Endothelial cell of umbilical vein (primary cell): ENCODE measurements at regions not wholly inside any gene's neighbourhood (a gene's known extent, or its start where the extent isn't known, plus 50 kb on each side); places are given as distances from the start of the nearest gene placed in this dataset.

Experiments
- BruUV-seq: library from RNA; stranded (reverse); fragments of 400-500 nt; replicated peaks from 2 replicates; lab custom pipeline; 2021; lab: Mats Ljungman, UMichigan
- CTCF ChIA-PET: fragments of 300-600, 350-600 bp; sonication (Branson Sonifier 250); formaldehyde crosslinking; loops from one replicate; lab custom pipeline; 2021; ENCODE audit warnings: antibody characterized with exemption, inconsistent platforms; lab: Charles Lee
- POLR2A ChIA-PET: fragments of 300-600, 350-600 bp; sonication (Branson Sonifier 250); formaldehyde crosslinking; loops from one replicate; lab custom pipeline; 2021; ENCODE audit warnings: antibody characterized with exemption, inconsistent platforms; lab: Charles Lee
- DNase-seq: peaks from one replicate; pipeline ENCODE4 v3.0.0-alpha.2; 2011; ENCODE audit warnings: low read depth, low spot score
- FAIRE-seq: peaks from 2 replicates; lab custom pipeline; 2011; peaks lifted over from hg19 to GRCh38; lab: Jason Lieb, UNC
- H2AFZ ChIP-seq: 2 replicates; pipeline ENCODE4 v1.6.0; 2012; ENCODE audit warnings: low read depth, low read length, control low read depth, inconsistent platforms
- H3K27ac ChIP-seq: 2 replicates; pipeline ENCODE4 v1.5.1; 2011; ENCODE audit warnings: low read depth, mild to moderate bottlenecking, control low read depth, low read length, moderate library complexity; ENCODE audit not compliant: insufficient read depth
- H3K27me3 ChIP-seq, 2 experiments: 2 replicates each; pipeline versions ENCODE4 v1.6.0 to v1.6.1; 2011; ENCODE audit warnings: low read length in 2 of 2, mixed read lengths in 1 of 2; ENCODE audit not compliant: control insufficient read depth in 2 of 2, insufficient read depth in 2 of 2
- H3K36me3 ChIP-seq, 2 experiments: 2 replicates in 1 of 2; 3 replicates in 1 of 2; pipeline ENCODE4 v1.5.1; 2011; ENCODE audit warnings: low read length in 2 of 2, mild to moderate bottlenecking in 1 of 2, moderate library complexity in 1 of 2; ENCODE audit not compliant: control insufficient read depth in 2 of 2, insufficient read depth in 2 of 2; ENCODE audit errors: extremely low read depth in 1 of 2
- H3K4me1 ChIP-seq: 3 replicates; pipeline ENCODE4 v1.5.1; 2011; ENCODE audit warnings: mild to moderate bottlenecking, low read length; ENCODE audit not compliant: control insufficient read depth, insufficient read depth; ENCODE audit errors: extremely low read depth
- H3K4me2 ChIP-seq: 2 replicates; pipeline ENCODE4 v1.6.1; 2011; ENCODE audit warnings: low read length, control low read depth, mixed read lengths; ENCODE audit not compliant: insufficient read depth
- H3K4me3 ChIP-seq, 3 experiments: fragments of 200-600 bp in 1 of 3; sonication (generic), shearing (Covaris generic) in 1 of 3; replicated peaks in 1 of 3; 2 replicates each; pipeline ENCODE4 v1.5.1; 2011 to 2016; ENCODE audit warnings: control low read depth in 3 of 3, low read length in 3 of 3, mild to moderate bottlenecking in 2 of 3, inconsistent platforms in 1 of 3, low read depth in 1 of 3, moderate library complexity in 1 of 3; ENCODE audit not compliant: insufficient read depth in 1 of 3
- H3K79me2 ChIP-seq: 2 replicates; pipeline ENCODE4 v1.6.0; 2012; ENCODE audit warnings: low read length, inconsistent platforms; ENCODE audit not compliant: control insufficient read depth, insufficient read depth
- H3K9ac ChIP-seq: replicated peaks from 2 replicates; pipeline ENCODE3; 2011; ENCODE audit warnings: low read length, control low read depth; ENCODE audit not compliant: insufficient read depth; ENCODE audit errors: extremely low read depth
- H3K9me1 ChIP-seq: replicated peaks from 3 replicates; pipeline ENCODE4 v1.6.0; 2011; ENCODE audit warnings: mild to moderate bottlenecking, low read length; ENCODE audit not compliant: control insufficient read depth, insufficient read depth; ENCODE audit errors: extremely low read depth
- H3K9me3 ChIP-seq: replicated peaks from 2 replicates; pipeline ENCODE4 v1.5.1; 2012; ENCODE audit warnings: low read length, inconsistent platforms; ENCODE audit not compliant: control insufficient read depth, insufficient read depth
- H4K20me1 ChIP-seq: replicated peaks from 2 replicates; pipeline ENCODE3; 2011; ENCODE audit warnings: mild to moderate bottlenecking, low read length; ENCODE audit not compliant: control insufficient read depth, insufficient read depth; ENCODE audit errors: extremely low read depth
- EZH2 ChIP-seq: IDR thresholded peaks from 2 replicates; pipeline ENCODE4 v1.6.1; 2012; ENCODE audit warnings: borderline replicate concordance, low read depth, mild to moderate bottlenecking, moderate library complexity, low read length, inconsistent platforms; ENCODE audit not compliant: severe bottlenecking
- FOS ChIP-seq: IDR thresholded peaks from 2 replicates; pipeline ENCODE4 v1.6.1; 2011; ENCODE audit warnings: mild to moderate bottlenecking, low read length, moderate library complexity, borderline replicate concordance; ENCODE audit not compliant: insufficient read depth
- GATA2 ChIP-seq: IDR thresholded peaks from 2 replicates; pipeline ENCODE4 v1.7.0; 2011; ENCODE audit warnings: low read depth, mild to moderate bottlenecking, moderate library complexity, mixed read lengths, low read length; ENCODE audit not compliant: insufficient read length, insufficient read depth
- JUN ChIP-seq: IDR thresholded peaks from 2 replicates; pipeline ENCODE4 v1.6.1; 2011; ENCODE audit warnings: borderline replicate concordance, low read depth; ENCODE audit not compliant: insufficient read length, insufficient read depth
- MYC ChIP-seq: IDR thresholded peaks from one replicate; pipeline ENCODE4 v1.6.1; 2011; ENCODE audit warnings: mild to moderate bottlenecking, low read depth, low read length
- POLR2A ChIP-seq: IDR thresholded peaks from 2 replicates; pipeline ENCODE4 v1.6.1; 2012; ENCODE audit warnings: low read depth, mild to moderate bottlenecking, control low read depth, low read length
- POLR2AphosphoS5 ChIP-seq: IDR thresholded peaks from 2 replicates; pipeline ENCODE4 v1.6.1; 2012; ENCODE audit warnings: low read depth, mild to moderate bottlenecking, control low read depth, low read length, moderate library complexity; ENCODE audit not compliant: insufficient read depth
- dilution Hi-C: fragments of 300-500 bp; cut with MboI; formaldehyde crosslinking; loops from one replicate; pipeline ENCODE4 v1.15.0; 2019; ENCODE audit warnings: low sequenced_read_pairs; ENCODE audit not compliant: extremely low pct_ligation_motif_present
- intact Hi-C: fragments of 100-400 bp; cut with micrococcal nuclease; formaldehyde crosslinking; loops from one replicate; pipeline ENCODE4 v1.10.0; 2022
- TF ChIP-seq, protein P1 (sequence below), 2 donors: IDR thresholded peaks; 1 replicate in 1 of 2; 2 replicates in 1 of 2; pipeline ENCODE4 v1.5.1; 2011; ENCODE audit warnings: low read length in 2 of 2, mild to moderate bottlenecking in 2 of 2, moderate library complexity in 2 of 2, control low read depth in 1 of 2, inconsistent platforms in 1 of 2, low read depth in 1 of 2; ENCODE audit not compliant: insufficient read depth in 1 of 2; ENCODE audit errors: extremely low read depth in 1 of 2
- TF ChIP-seq, protein P2 (sequence below): IDR thresholded peaks from 2 replicates; pipeline ENCODE4 v1.6.1; 2011; ENCODE audit not compliant: insufficient read depth, insufficient read length

DNA sequence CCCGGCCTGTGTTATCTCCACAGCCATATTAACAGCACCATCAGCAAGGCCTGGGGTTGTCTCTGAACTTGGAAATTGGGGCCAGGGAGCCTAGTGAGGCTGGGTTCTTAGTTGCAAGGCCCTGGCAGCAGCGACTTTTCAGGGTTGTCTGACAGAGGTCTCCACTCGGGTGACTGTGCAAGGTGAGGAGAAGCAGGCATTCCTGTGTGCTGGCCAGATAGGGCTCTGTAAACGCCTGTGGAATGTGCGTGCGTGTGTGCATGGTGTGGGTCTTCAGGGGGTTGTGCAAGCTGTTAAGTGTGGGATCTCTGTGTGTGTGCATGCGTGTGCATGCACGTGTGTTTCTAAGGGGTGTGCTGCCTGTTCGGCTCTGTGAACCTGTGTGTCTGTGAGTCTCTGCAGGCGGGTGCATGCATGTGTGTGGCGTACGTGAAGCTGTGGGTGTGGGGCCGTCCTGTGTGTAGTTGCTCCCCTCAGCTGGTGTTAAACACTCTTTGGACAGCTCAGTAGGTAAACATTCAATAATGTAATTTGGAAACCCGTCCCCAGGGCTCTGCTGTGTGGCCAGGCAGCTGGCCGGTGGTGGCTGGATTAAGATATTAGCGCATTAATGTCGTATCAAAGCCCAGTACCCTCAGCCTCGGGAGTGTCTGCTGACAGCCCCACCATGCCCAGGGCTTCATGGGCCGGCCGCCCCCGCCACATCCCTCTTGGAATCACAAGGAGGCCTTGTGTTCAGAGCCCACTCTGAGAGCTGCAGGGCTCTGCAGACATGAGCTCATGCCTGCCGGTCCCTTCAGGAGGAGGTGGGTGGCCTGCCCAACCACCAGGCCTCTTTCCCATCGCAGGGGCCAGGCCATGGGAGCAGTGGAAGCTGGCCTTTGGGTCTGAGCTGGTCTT is 189.9 kb downstream of the FOXD2 start:
- peaks cover 2% of the 10 kb centered on the region in 2 experiments for H3K27me3 ChIP-seq
- intact Hi-C loops (no loop called here), dilution Hi-C loops (no loop called here)
- H3K9me3 ChIP-seq: no peaks in the 10 kb centered on the region
- H3K79me2 ChIP-seq: no peaks in the 10 kb centered on the region
- BruUV-seq: no TSS peak
- POLR2A ChIA-PET: no interaction called here
- no peak overlapping the region for H2AFZ ChIP-seq
- CTCF ChIA-PET: interaction anchor here (0.6 kb wide), 1 partner anchor 11 kb away, joined by 3 read pairs; no protein-coding TSS in a partner anchor
- H3K27ac ChIP-seq: no peak overlapping the region
- TF ChIP-seq GATA2: no peak
- TF ChIP-seq, protein P1, sequence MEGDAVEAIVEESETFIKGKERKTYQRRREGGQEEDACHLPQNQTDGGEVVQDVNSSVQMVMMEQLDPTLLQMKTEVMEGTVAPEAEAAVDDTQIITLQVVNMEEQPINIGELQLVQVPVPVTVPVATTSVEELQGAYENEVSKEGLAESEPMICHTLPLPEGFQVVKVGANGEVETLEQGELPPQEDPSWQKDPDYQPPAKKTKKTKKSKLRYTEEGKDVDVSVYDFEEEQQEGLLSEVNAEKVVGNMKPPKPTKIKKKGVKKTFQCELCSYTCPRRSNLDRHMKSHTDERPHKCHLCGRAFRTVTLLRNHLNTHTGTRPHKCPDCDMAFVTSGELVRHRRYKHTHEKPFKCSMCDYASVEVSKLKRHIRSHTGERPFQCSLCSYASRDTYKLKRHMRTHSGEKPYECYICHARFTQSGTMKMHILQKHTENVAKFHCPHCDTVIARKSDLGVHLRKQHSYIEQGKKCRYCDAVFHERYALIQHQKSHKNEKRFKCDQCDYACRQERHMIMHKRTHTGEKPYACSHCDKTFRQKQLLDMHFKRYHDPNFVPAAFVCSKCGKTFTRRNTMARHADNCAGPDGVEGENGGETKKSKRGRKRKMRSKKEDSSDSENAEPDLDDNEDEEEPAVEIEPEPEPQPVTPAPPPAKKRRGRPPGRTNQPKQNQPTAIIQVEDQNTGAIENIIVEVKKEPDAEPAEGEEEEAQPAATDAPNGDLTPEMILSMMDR (IDR thresholded peaks at IDR 0.05; ENCODE audit: extremely low read depth in 1 of 2, insufficient read depth in 1 of 2, low read depth in 1 of 2, low read length in 2 of 2): no peak
- no peak for TF ChIP-seq POLR2A
- TF ChIP-seq, protein P2, sequence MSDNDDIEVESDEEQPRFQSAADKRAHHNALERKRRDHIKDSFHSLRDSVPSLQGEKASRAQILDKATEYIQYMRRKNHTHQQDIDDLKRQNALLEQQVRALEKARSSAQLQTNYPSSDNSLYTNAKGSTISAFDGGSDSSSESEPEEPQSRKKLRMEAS: no peak
- TF ChIP-seq EZH2: no peak
- TF ChIP-seq FOS: no peak
- no peak for TF ChIP-seq JUN
- TF ChIP-seq POLR2AphosphoS5: no peak
- TF ChIP-seq MYC: no peak
- H3K4me3 ChIP-seq: no peak overlapping the region
- DNase-seq (no peak), FAIRE-seq (no peak)
- no peak overlapping the region for H3K9ac ChIP-seq
- no peaks in the 10 kb centered on the region for H3K9me1 ChIP-seq
- H3K4me1 ChIP-seq: no peaks in the 10 kb centered on the region
- no peaks in the 10 kb centered on the region for H3K36me3 ChIP-seq
- no peak overlapping the region for H3K4me2 ChIP-seq
- H4K20me1 ChIP-seq: no peaks in the 10 kb centered on the region
